Breast epithelium (tissue), 3 donors: ENCODE measurements at regions not wholly inside any gene's neighbourhood (a gene's known extent, or its start where the extent isn't known, plus 50 kb on each side); places are given as distances from the start of the nearest gene placed in this dataset.

Source experiments
- CTCF ChIP-seq, 3 donors: fragments of 450-650 bp; IDR thresholded peaks; one replicate each; pipeline ENCODE4 v1.5.1; 2016 to 2017; ENCODE audit warnings: antibody characterized with exemption in 3 of 3, mild to moderate bottlenecking in 3 of 3, moderate library complexity in 3 of 3
- POLR2AphosphoS5 ChIP-seq, 3 donors: sonication (generic); formaldehyde crosslinking; IDR thresholded peaks; one replicate each; pipeline ENCODE4 v1.6.1; 2017; ENCODE audit warnings: antibody characterized with exemption in 3 of 3

- no peak for TF ChIP-seq POLR2AphosphoS5 (IDR thresholded peaks at IDR 0.05)
- no peak for TF ChIP-seq CTCF (IDR thresholded peaks at IDR 0.05)
Observed at GRCh38 chr9:86816868-86817267, 130.4 kb downstream of the GAS1 start.
